Prostate gland (tissue), 2 donors: ENCODE measurements at regions not wholly inside any gene's neighbourhood (a gene's known extent, or its start where the extent isn't known, plus 50 kb on each side); places are given as distances from the start of the nearest gene placed in this dataset.

Experiments used
- POLR2A ChIP-seq: fragments of 450-650 bp; IDR thresholded peaks from one replicate; pipeline ENCODE4 v1.6.1; 2016; ENCODE audit warnings: antibody characterized with exemption, mild to moderate bottlenecking
- POLR2AphosphoS5 ChIP-seq: sonication (generic); formaldehyde crosslinking; IDR thresholded peaks from one replicate; pipeline ENCODE4 v1.6.1; 2017; ENCODE audit warnings: antibody characterized with exemption
- TF ChIP-seq, protein P1 (sequence below), 4 experiments: fragments of 200-600 bp in 2 of 4; fragments of 450-650 bp in 2 of 4; sonication (generic) in 2 of 4; IDR thresholded peaks; 1 replicate in 3 of 4; 2 replicates in 1 of 4; pipeline ENCODE4 v1.5.1; 2016 to 2019; ENCODE audit warnings: antibody characterized with exemption in 4 of 4, mild to moderate bottlenecking in 2 of 4, moderate library complexity in 2 of 4

DNA sequence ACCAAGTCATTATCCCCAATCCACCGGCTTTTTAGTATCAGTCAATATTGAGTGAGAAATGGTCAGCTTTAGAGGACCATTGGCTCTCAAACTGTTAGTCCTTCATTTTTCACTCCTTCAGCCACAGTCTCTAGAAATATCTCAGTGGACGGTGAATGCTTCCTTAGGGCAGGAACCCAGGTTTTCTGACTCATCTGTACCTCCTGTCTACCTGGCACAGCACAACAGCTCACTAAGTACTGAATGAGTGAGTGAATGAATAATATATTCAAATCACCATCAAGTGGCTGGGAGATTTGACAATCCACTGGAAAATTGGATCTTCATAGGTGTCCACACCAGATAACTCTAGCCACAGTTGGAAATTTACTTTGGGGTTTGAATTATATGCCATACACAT is 609.5 kb upstream of the CLINT1 start:
- TF ChIP-seq POLR2AphosphoS5: no peak
- TF ChIP-seq, protein P1, sequence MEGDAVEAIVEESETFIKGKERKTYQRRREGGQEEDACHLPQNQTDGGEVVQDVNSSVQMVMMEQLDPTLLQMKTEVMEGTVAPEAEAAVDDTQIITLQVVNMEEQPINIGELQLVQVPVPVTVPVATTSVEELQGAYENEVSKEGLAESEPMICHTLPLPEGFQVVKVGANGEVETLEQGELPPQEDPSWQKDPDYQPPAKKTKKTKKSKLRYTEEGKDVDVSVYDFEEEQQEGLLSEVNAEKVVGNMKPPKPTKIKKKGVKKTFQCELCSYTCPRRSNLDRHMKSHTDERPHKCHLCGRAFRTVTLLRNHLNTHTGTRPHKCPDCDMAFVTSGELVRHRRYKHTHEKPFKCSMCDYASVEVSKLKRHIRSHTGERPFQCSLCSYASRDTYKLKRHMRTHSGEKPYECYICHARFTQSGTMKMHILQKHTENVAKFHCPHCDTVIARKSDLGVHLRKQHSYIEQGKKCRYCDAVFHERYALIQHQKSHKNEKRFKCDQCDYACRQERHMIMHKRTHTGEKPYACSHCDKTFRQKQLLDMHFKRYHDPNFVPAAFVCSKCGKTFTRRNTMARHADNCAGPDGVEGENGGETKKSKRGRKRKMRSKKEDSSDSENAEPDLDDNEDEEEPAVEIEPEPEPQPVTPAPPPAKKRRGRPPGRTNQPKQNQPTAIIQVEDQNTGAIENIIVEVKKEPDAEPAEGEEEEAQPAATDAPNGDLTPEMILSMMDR (IDR thresholded peaks at IDR 0.05): no peak
- no peak for TF ChIP-seq POLR2A
